SK-N-SH (cell line): ENCODE measurements at regions not wholly inside any gene's neighbourhood (a gene's known extent, or its start where the extent isn't known, plus 50 kb on each side); places are given as distances from the start of the nearest gene placed in this dataset.

ENCODE experiments used
- ELF1 ChIP-seq: IDR thresholded peaks from 2 replicates; pipeline ENCODE4 v1.4.0; 2012
- EP300 ChIP-seq, 2 experiments: IDR thresholded peaks; 2 replicates each; pipeline versions ENCODE4 v1.4.0 to v1.6.1; 2012; ENCODE audit warnings: borderline replicate concordance in 1 of 2, low read depth in 1 of 2, low read length in 1 of 2
- EZH2phosphoT487 ChIP-seq: fragments of 200-600 bp; sonication (generic); IDR thresholded peaks from 2 replicates; pipeline ENCODE4 v1.6.1; 2017; ENCODE audit warnings: low read depth, mixed run types, mild to moderate bottlenecking, antibody characterized with exemption, moderate library complexity, borderline replicate concordance
- GATA2 ChIP-seq: sonication (generic); formaldehyde crosslinking; IDR thresholded peaks from 2 replicates; pipeline ENCODE4 v1.5.0; 2020; ENCODE audit warnings: mild to moderate bottlenecking, missing genetic modification reagents
- MXI1 ChIP-seq: IDR thresholded peaks from 2 replicates; pipeline ENCODE4 v1.6.1; 2012; ENCODE audit warnings: mild to moderate bottlenecking, low read depth, low read length, improper control_type of control experiment
- NRF1 ChIP-seq: IDR thresholded peaks from 2 replicates; pipeline ENCODE4 v1.6.1; 2012; ENCODE audit warnings: low read depth, mild to moderate bottlenecking, low read length
- REST ChIP-seq: IDR thresholded peaks from 2 replicates; pipeline ENCODE4 v1.6.1; 2012; ENCODE audit warnings: mild to moderate bottlenecking, low read depth, low read length, moderate library complexity
- RFX5 ChIP-seq: IDR thresholded peaks from 2 replicates; pipeline ENCODE4 v1.6.1; 2012; ENCODE audit warnings: mild to moderate bottlenecking, improper control_type of control experiment, low read length
- SMC3 ChIP-seq: IDR thresholded peaks from 2 replicates; pipeline ENCODE4 v1.6.1; 2012; ENCODE audit warnings: low read depth, low read length, improper control_type of control experiment
- TAF1 ChIP-seq: IDR thresholded peaks from 2 replicates; pipeline ENCODE4 v1.6.1; 2012; ENCODE audit warnings: low read depth, mild to moderate bottlenecking, low read length, moderate library complexity, borderline replicate concordance
- TCF12 ChIP-seq: IDR thresholded peaks from 2 replicates; pipeline ENCODE4 v1.4.0; 2012
- YY1 ChIP-seq: IDR thresholded peaks from 2 replicates; pipeline ENCODE4 v1.4.0; 2012; ENCODE audit warnings: low read depth, mild to moderate bottlenecking
- TF ChIP-seq, protein P1 (sequence below): fragments of 200-600 bp; sonication (generic); IDR thresholded peaks from 2 replicates; pipeline ENCODE4 v1.6.1; 2017; ENCODE audit warnings: antibody characterized with exemption, mild to moderate bottlenecking, moderate library complexity
- TF ChIP-seq, protein P2 (sequence below): IDR thresholded peaks from 2 replicates; pipeline ENCODE4; 2012

DNA sequence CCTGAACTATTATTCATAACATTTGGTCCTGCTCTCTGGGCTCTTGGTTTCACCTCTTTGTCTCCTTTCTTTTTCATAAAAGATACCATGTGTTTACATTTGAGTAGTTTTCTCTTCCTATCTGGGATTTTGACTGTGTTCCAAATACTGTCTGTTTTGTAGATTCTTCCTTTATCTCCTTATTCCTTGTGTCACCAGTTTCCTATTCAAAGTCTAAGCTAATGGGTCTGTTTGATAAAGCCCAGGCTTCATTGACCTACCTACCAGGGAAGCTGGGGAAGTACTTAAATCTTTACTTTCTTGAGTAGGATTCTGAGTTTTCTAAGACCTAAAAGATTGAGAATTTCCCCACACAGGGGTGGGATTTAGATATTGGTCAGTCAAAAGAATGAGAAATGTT lies 409.5 kb downstream of the RAPGEF2 start:
- TF ChIP-seq EZH2phosphoT487 (no peak), GATA2 (no peak), REST (no peak), NRF1 (no peak), EP300 (IDR thresholded peaks at IDR 0.05; ENCODE audit: borderline replicate concordance in 1 of 2, low read depth in 1 of 2, low read length in 1 of 2) (no peak), TAF1 (no peak), SMC3 (no peak), YY1 (no peak), TCF12 (no peak), MXI1 (no peak), ELF1 (no peak), RFX5 (no peak)
- TF ChIP-seq, protein P1, sequence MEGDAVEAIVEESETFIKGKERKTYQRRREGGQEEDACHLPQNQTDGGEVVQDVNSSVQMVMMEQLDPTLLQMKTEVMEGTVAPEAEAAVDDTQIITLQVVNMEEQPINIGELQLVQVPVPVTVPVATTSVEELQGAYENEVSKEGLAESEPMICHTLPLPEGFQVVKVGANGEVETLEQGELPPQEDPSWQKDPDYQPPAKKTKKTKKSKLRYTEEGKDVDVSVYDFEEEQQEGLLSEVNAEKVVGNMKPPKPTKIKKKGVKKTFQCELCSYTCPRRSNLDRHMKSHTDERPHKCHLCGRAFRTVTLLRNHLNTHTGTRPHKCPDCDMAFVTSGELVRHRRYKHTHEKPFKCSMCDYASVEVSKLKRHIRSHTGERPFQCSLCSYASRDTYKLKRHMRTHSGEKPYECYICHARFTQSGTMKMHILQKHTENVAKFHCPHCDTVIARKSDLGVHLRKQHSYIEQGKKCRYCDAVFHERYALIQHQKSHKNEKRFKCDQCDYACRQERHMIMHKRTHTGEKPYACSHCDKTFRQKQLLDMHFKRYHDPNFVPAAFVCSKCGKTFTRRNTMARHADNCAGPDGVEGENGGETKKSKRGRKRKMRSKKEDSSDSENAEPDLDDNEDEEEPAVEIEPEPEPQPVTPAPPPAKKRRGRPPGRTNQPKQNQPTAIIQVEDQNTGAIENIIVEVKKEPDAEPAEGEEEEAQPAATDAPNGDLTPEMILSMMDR = no peak
- TF ChIP-seq, protein P2, sequence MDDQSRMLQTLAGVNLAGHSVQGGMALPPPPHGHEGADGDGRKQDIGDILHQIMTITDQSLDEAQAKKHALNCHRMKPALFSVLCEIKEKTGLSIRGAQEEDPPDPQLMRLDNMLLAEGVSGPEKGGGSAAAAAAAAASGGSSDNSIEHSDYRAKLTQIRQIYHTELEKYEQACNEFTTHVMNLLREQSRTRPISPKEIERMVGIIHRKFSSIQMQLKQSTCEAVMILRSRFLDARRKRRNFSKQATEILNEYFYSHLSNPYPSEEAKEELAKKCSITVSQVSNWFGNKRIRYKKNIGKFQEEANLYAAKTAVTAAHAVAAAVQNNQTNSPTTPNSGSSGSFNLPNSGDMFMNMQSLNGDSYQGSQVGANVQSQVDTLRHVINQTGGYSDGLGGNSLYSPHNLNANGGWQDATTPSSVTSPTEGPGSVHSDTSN = no peak
